H9 (cell line): ENCODE measurements at regions not wholly inside any gene's neighbourhood (a gene's known extent, or its start where the extent isn't known, plus 50 kb on each side); places are given as distances from the start of the nearest gene placed in this dataset.

ENCODE experiments used
- DNase-seq: peaks from one replicate; pipeline ENCODE4 v3.0.0-alpha.2; 2017
- H2AFZ ChIP-seq: one replicate; pipeline ENCODE4 v1.6.1; 2013; ENCODE audit warnings: mild to moderate bottlenecking, low read length, control low read depth, moderate library complexity
- H2AK5ac ChIP-seq: 2 replicates; pipeline ENCODE4 v1.6.1; 2013; ENCODE audit warnings: low read length, control low read depth, mixed read lengths; ENCODE audit not compliant: insufficient read length
- H2BK120ac ChIP-seq: one replicate; pipeline ENCODE4 v1.6.1; 2013; ENCODE audit warnings: low read depth, mild to moderate bottlenecking, low read length, control low read depth, inconsistent platforms; ENCODE audit not compliant: poor library complexity, severe bottlenecking
- H2BK12ac ChIP-seq: 2 replicates; pipeline ENCODE4 v1.6.1; 2013; ENCODE audit warnings: low read length, control low read depth, mixed read lengths, low read depth; ENCODE audit not compliant: insufficient read length
- H2BK15ac ChIP-seq: 2 replicates; pipeline ENCODE4 v1.6.1; 2013; ENCODE audit warnings: low read depth, low read length, control low read depth
- H2BK20ac ChIP-seq: one replicate; pipeline ENCODE4 v1.6.1; 2013; ENCODE audit warnings: low read depth, mild to moderate bottlenecking, low read length, control low read depth, inconsistent platforms; ENCODE audit not compliant: poor library complexity, severe bottlenecking
- H2BK5ac ChIP-seq: 2 replicates; pipeline ENCODE4 v1.6.1; 2013; ENCODE audit warnings: low read length, control low read depth, mixed read lengths; ENCODE audit not compliant: insufficient read length
- H3K14ac ChIP-seq: 2 replicates; pipeline ENCODE4 v1.6.1; 2013; ENCODE audit warnings: low read length, control low read depth; ENCODE audit not compliant: insufficient read depth
- H3K18ac ChIP-seq: 2 replicates; pipeline ENCODE4 v1.6.1; 2013; ENCODE audit warnings: low read depth, mild to moderate bottlenecking, mixed read lengths, low read length, control low read depth; ENCODE audit not compliant: insufficient read length
- H3K23ac ChIP-seq: 2 replicates; pipeline ENCODE4 v1.6.1; 2013; ENCODE audit warnings: low read length, control low read depth, mixed read lengths, low read depth; ENCODE audit not compliant: insufficient read length
- H3K23me2 ChIP-seq: 2 replicates; pipeline ENCODE4 v1.6.1; 2013; ENCODE audit warnings: low read depth, mild to moderate bottlenecking, mixed read lengths, low read length, control low read depth; ENCODE audit not compliant: insufficient read length, poor library complexity, severe bottlenecking
- H3K27ac ChIP-seq: 2 replicates; pipeline ENCODE4 v1.5.1; 2013; ENCODE audit warnings: low read length, control low read depth, mixed read lengths, low read depth; ENCODE audit not compliant: insufficient read length
- H3K27me3 ChIP-seq: 2 replicates; pipeline ENCODE4 v1.6.1; 2013; ENCODE audit warnings: low read length, control low read depth, inconsistent platforms; ENCODE audit not compliant: insufficient read depth
- H3K4ac ChIP-seq: 2 replicates; pipeline ENCODE4 v1.6.1; 2013; ENCODE audit warnings: low read depth, mild to moderate bottlenecking, control low read depth, inconsistent platforms, low read length, moderate library complexity
- H3K4me1 ChIP-seq: 2 replicates; pipeline ENCODE4 v1.6.1; 2013; ENCODE audit warnings: low read length, control low read depth, inconsistent platforms; ENCODE audit not compliant: insufficient read depth
- H3K4me2 ChIP-seq: 2 replicates; pipeline ENCODE4 v1.6.1; 2013; ENCODE audit warnings: low read length, control low read depth, mixed read lengths; ENCODE audit not compliant: insufficient read length, insufficient read depth
- H3K56ac ChIP-seq: 2 replicates; pipeline ENCODE4 v1.6.1; 2013; ENCODE audit warnings: low read depth, mild to moderate bottlenecking, mixed read lengths, low read length, control low read depth; ENCODE audit not compliant: insufficient read length
- H3K79me1 ChIP-seq: 2 replicates; pipeline ENCODE4 v1.6.1; 2013; ENCODE audit warnings: low read depth, mild to moderate bottlenecking, moderate library complexity, low read length, control low read depth, inconsistent platforms; ENCODE audit not compliant: insufficient read depth, poor library complexity, severe bottlenecking
- H3K79me2 ChIP-seq: 2 replicates; pipeline ENCODE4 v1.6.1; 2013; ENCODE audit warnings: low read length, control low read depth, inconsistent platforms; ENCODE audit not compliant: insufficient read depth
- H3K9ac ChIP-seq: 2 replicates; pipeline ENCODE4 v1.6.1; 2013; ENCODE audit warnings: low read length, control low read depth, mixed read lengths; ENCODE audit not compliant: insufficient read length; ENCODE audit errors: extremely low read depth
- H3K9me3 ChIP-seq: one replicate; pipeline ENCODE4 v1.6.1; 2013; ENCODE audit warnings: low read depth, low read length, inconsistent platforms; ENCODE audit not compliant: control insufficient read depth
- H3T11ph ChIP-seq: one replicate; pipeline ENCODE4 v1.6.1; 2013; ENCODE audit warnings: mild to moderate bottlenecking, low read length, control low read depth, inconsistent platforms
- H4K20me1 ChIP-seq: one replicate; pipeline ENCODE4 v1.6.1; 2013; ENCODE audit not compliant: control insufficient read depth, insufficient read length, insufficient read depth
- H4K5ac ChIP-seq: 2 replicates; pipeline ENCODE4 v1.6.1; 2013; ENCODE audit warnings: low read depth, mild to moderate bottlenecking, mixed read lengths, low read length, control low read depth; ENCODE audit not compliant: insufficient read length
- H4K8ac ChIP-seq: replicated peaks from 2 replicates; pipeline ENCODE4 v1.6.1; 2013; ENCODE audit warnings: low read length, control low read depth, mixed read lengths, low read depth; ENCODE audit not compliant: insufficient read length
- H4K91ac ChIP-seq: 2 replicates; pipeline ENCODE4 v1.6.1; 2013; ENCODE audit warnings: low read depth, mild to moderate bottlenecking, moderate library complexity, mixed read lengths, low read length, control low read depth; ENCODE audit not compliant: insufficient read length
- H3K27ac Mint-ChIP-seq, 3 experiments: 2 replicates in 2 of 3; 3 replicates in 1 of 3; pipeline ENCODE4 v1.8.0; 2020 to 2021; ENCODE audit warnings: mixed read lengths in 3 of 3, mild to moderate bottlenecking in 1 of 3, moderate library complexity in 1 of 3
- H3K27me3 Mint-ChIP-seq: 2 replicates; pipeline ENCODE4 v1.8.0; 2021; ENCODE audit warnings: low read depth, mild to moderate bottlenecking, moderate library complexity, mixed read lengths
- H3K36me3 Mint-ChIP-seq, 3 experiments: 2 replicates in 2 of 3; 3 replicates in 1 of 3; pipeline ENCODE4 v1.8.0; 2020 to 2021; ENCODE audit warnings: low read depth in 3 of 3, mixed read lengths in 3 of 3; ENCODE audit not compliant: insufficient read depth in 1 of 3
- H3K4me1 Mint-ChIP-seq, 2 experiments: 2 replicates each; pipeline ENCODE4 v1.8.0; 2020; ENCODE audit warnings: mixed read lengths in 2 of 2
- H3K4me3 Mint-ChIP-seq, 2 experiments: 2 replicates in 1 of 2; 3 replicates in 1 of 2; pipeline ENCODE4 v1.8.0; 2020 to 2021; ENCODE audit warnings: mild to moderate bottlenecking in 2 of 2, mixed read lengths in 2 of 2, moderate library complexity in 1 of 2
- H3K9me3 Mint-ChIP-seq, 2 experiments: 2 replicates in 1 of 2; 3 replicates in 1 of 2; pipeline ENCODE4 v1.8.0; 2020; ENCODE audit warnings: mild to moderate bottlenecking in 2 of 2, mixed read lengths in 2 of 2, moderate library complexity in 1 of 2
- WGBS: extraction: QIAGEN DNeasy Blood & Tissue Kit; methylation state at CpG from one replicate; pipeline ENCODE4 v1.1.7; 2013; ENCODE audit warnings: missing lambda C conversion rate, low lambda C conversion rate, mixed read lengths; ENCODE audit not compliant: insufficient read length; ENCODE audit errors: extremely low coverage; 5-methylcytosine and 5-hydroxymethylcytosine counted together
- TF ChIP-seq, protein P1 (sequence below): fragments of 200-600 bp; sonication (generic); conservative IDR thresholded peaks from 3 replicates; pipeline ENCODE4 v1.8.0; 2021; ENCODE audit warnings: antibody characterized with exemption, mild to moderate bottlenecking

DNA sequence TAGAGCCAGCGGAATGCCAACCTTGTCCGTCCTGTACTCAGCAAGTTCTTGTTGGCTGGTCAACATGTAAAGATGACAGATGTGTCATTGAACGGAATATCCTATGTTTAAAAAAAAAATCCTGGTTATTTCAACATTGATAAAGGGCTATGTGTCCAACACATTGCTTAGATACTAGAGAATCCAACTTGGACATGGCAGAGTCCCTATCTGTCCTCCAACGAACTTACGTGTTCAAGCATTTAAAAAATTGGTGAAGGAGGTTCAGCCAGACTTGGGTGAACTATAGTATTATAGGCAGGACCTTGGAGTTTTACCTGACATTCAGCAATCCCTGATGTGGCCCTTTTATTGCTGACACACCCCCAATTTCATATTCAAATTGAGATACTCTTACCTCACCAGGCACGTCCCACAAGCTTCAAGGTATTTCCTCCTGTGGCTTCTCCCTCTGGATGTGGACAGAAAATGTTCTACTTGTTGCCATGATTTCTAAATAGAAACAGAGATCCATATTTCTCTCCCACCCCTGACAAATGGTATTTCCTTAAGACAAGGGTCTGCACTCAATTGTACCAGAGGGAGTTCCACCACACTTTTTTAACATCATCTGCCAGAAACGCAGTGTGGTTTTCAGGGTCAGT, 207.7 kb upstream of the TPM1 start:
- no peaks in the 10 kb centered on the region for H3K27me3 ChIP-seq
- no peak overlapping the region for H4K5ac ChIP-seq
- H3K36me3 Mint-ChIP-seq, result peaks cover 4 to 13% (median 8%) of the 10 kb centered on the region in 3 experiments; a peak in 5 of 7 replicates
- no peak overlapping the region for H2BK5ac ChIP-seq
- no peak overlapping the region for H3K27ac Mint-ChIP-seq
- H3K4me1 Mint-ChIP-seq, result peaks cover 13 to 14% of the 10 kb centered on the region in 2 experiments
- H3K4ac ChIP-seq, result no peak overlapping the region
- H2BK12ac ChIP-seq, result no peak overlapping the region
- H2AK5ac ChIP-seq, result no peak overlapping the region
- H3K4me2 ChIP-seq, result no peak overlapping the region
- H3K18ac ChIP-seq, result no peak overlapping the region
- H3K27me3 Mint-ChIP-seq, result no peaks in the 10 kb centered on the region; the same call in 1 of the 2 replicates
- no peaks in the 10 kb centered on the region for H3K23me2 ChIP-seq
- no CpG with 5 or more reads among the region's 7 CpGs for WGBS
- H3K79me1 ChIP-seq, result no peaks in the 10 kb centered on the region
- H3T11ph ChIP-seq, result no peak overlapping the region
- H3K27ac ChIP-seq, result no peak overlapping the region
- no peak overlapping the region for H2BK20ac ChIP-seq
- TF ChIP-seq, protein P1, sequence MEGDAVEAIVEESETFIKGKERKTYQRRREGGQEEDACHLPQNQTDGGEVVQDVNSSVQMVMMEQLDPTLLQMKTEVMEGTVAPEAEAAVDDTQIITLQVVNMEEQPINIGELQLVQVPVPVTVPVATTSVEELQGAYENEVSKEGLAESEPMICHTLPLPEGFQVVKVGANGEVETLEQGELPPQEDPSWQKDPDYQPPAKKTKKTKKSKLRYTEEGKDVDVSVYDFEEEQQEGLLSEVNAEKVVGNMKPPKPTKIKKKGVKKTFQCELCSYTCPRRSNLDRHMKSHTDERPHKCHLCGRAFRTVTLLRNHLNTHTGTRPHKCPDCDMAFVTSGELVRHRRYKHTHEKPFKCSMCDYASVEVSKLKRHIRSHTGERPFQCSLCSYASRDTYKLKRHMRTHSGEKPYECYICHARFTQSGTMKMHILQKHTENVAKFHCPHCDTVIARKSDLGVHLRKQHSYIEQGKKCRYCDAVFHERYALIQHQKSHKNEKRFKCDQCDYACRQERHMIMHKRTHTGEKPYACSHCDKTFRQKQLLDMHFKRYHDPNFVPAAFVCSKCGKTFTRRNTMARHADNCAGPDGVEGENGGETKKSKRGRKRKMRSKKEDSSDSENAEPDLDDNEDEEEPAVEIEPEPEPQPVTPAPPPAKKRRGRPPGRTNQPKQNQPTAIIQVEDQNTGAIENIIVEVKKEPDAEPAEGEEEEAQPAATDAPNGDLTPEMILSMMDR, result no peak
- no peak overlapping the region for H3K9ac ChIP-seq
- no peaks in the 10 kb centered on the region for H3K79me2 ChIP-seq
- H2BK120ac ChIP-seq, result no peak overlapping the region
- no peak overlapping the region for H2BK15ac ChIP-seq
- no peak overlapping the region for H4K91ac ChIP-seq
- H3K14ac ChIP-seq, result no peak overlapping the region
- no peaks in the 10 kb centered on the region for H4K20me1 ChIP-seq
- H3K9me3 ChIP-seq, result no peaks in the 10 kb centered on the region
- no peak for DNase-seq
- H4K8ac ChIP-seq, result no peak overlapping the region
- H2AFZ ChIP-seq, result no peak overlapping the region
- H3K4me1 ChIP-seq, result no peaks in the 10 kb centered on the region
- H3K9me3 Mint-ChIP-seq, result no peaks in the 10 kb centered on the region
- no peak overlapping the region for H3K56ac ChIP-seq
- no peak overlapping the region for H3K23ac ChIP-seq
- no peak overlapping the region for H3K4me3 Mint-ChIP-seq
